ENCODE measurements at regions not wholly inside any gene's neighbourhood (a gene's known extent, or its start where the extent isn't known, plus 50 kb on each side); places are given as distances from the start of the nearest gene placed in this dataset.

DNA sequence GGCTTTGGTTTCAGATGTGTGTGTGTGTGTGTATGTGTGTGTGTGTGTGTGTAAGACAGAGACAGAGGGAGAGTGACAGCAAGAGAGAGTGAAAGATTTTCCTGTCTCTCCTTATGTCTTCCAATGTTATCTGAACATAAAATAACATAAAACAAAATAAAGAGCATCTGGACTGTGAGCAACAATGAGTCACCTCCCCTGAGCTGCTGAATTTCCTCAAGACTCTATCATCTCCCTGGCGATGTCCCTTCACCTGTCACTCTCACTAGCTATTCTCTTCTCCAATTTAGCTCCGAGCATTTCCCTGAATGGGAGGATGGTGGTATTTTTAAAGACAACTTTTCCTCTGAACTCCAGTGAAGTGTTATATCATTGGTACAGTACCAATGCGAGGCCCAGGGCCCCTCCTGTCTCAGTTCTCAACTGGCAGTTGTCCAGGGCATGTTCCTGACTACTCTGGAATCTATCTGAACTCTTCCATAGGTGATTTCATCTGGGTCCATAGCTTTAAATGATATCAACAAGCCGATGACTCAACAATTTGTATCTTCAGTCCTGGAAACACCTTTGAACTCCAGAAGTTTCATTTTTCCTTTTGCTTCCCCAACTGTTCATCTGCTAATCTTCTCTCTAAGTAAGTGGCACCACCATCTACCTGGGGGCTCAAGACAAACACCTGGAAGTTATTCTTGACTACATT is 195.0 kb upstream of the CLNK start:
- TF ChIP-seq, protein P1, sequence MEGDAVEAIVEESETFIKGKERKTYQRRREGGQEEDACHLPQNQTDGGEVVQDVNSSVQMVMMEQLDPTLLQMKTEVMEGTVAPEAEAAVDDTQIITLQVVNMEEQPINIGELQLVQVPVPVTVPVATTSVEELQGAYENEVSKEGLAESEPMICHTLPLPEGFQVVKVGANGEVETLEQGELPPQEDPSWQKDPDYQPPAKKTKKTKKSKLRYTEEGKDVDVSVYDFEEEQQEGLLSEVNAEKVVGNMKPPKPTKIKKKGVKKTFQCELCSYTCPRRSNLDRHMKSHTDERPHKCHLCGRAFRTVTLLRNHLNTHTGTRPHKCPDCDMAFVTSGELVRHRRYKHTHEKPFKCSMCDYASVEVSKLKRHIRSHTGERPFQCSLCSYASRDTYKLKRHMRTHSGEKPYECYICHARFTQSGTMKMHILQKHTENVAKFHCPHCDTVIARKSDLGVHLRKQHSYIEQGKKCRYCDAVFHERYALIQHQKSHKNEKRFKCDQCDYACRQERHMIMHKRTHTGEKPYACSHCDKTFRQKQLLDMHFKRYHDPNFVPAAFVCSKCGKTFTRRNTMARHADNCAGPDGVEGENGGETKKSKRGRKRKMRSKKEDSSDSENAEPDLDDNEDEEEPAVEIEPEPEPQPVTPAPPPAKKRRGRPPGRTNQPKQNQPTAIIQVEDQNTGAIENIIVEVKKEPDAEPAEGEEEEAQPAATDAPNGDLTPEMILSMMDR (IDR thresholded peaks at IDR 0.05) = no peak
- no peak for TF ChIP-seq POLR2A (IDR thresholded peaks at IDR 0.05; ENCODE audit: low read length)
- TF ChIP-seq CEBPB (IDR thresholded peaks at IDR 0.05) = no peak
- TF ChIP-seq HOXB13 (CRISPR knock-in tag; IDR thresholded peaks at IDR 0.05; ENCODE audit: low read depth) = no peak
- TF ChIP-seq, protein P2, sequence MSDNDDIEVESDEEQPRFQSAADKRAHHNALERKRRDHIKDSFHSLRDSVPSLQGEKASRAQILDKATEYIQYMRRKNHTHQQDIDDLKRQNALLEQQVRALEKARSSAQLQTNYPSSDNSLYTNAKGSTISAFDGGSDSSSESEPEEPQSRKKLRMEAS (IDR thresholded peaks at IDR 0.05) = no peak
- TF ChIP-seq EP300 (IDR thresholded peaks at IDR 0.05) = no peak
- no peak for TF ChIP-seq KDM5A (IDR thresholded peaks at IDR 0.05)
- TF ChIP-seq EHMT2 (IDR thresholded peaks at IDR 0.05; ENCODE audit: low read depth) = no peak
- TF ChIP-seq CHD2 (IDR thresholded peaks at IDR 0.05; ENCODE audit: low read length, partially characterized antibody) = no peak
- TF ChIP-seq JUN (IDR thresholded peaks at IDR 0.05) = no peak
- TF ChIP-seq, protein P3, sequence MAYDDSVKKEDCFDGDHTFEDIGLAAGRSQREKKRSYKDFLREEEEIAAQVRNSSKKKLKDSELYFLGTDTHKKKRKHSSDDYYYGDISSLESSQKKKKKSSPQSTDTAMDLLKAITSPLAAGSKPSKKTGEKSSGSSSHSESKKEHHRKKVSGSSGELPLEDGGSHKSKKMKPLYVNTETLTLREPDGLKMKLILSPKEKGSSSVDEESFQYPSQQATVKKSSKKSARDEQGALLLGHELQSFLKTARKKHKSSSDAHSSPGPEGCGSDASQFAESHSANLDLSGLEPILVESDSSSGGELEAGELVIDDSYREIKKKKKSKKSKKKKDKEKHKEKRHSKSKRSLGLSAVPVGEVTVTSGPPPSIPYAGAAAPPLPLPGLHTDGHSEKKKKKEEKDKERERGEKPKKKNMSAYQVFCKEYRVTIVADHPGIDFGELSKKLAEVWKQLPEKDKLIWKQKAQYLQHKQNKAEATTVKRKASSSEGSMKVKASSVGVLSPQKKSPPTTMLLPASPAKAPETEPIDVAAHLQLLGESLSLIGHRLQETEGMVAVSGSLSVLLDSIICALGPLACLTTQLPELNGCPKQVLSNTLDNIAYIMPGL (CRISPR knock-in tag; IDR thresholded peaks at IDR 0.05; ENCODE audit: borderline replicate concordance) = no peak
- no peak for TF ChIP-seq SMC3 (IDR thresholded peaks at IDR 0.05)
- TF ChIP-seq NFE2L2 (conservative IDR thresholded peaks at IDR 0.05; ENCODE audit: low read length) = no peak

Measured in A549 (cell line).